Activated CD8-positive, alpha-beta memory T cell treated with anti-CD3 and anti-CD28 coated beads for 1 hour (primary cell): ENCODE measurements at regions not wholly inside any gene's neighbourhood (a gene's known extent, or its start where the extent isn't known, plus 50 kb on each side); places are given as distances from the start of the nearest gene placed in this dataset.
"Not testable (repeated sequence)": the region's sequence is repeated elsewhere in the genome, so short reads cannot be mapped to it uniquely, and the experiment has no call there.

Experiments used
- DNase-seq, 2 donors: peaks; one replicate each; pipeline ENCODE4 v3.0.0-alpha.2; 2020; ENCODE audit warnings: low read depth in 1 of 2; ENCODE audit errors: extremely low read depth in 1 of 2

DNA sequence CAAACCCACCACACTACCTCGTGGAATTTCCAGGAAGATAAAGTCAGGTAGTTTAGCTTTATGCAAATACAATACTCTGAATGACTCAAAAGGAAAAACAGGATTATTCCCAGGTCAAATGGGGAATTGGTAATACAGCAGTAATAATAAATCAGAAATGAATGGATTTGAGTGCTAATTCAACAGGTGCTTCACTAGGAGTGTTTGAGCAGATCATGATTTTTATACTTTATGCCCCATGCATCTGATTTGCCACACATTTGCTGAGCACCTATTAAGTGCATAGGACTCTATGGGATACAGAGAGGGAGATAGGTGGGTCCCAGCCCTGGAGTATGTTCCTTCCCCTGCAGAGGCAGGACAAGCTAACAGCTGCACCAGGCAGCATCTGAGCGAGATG, 381.4 kb upstream of the PODXL start:
- no peak for DNase-seq

GRCh38 chr7:131935180-131935579, 378.8 kb upstream of the PODXL start:
- no peak for DNase-seq

DNA sequence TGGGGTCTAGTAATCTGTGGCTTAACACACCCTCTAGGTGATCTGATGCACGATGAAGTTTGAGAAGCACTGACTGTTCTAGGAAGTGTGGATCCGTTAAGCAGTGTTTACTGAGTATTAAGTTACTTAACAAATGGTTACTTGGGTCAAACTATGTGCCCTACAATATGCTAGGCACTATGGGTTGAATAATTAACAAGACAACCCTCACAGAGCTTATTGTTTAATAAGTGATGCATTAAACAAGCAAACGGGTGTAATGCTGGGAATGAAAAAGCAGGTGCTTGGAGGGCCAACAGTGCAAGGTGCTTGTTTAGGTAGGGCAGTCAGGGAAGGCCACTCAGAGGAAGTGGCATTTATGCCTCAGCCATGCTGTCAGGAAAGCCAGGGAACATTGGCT, 378.0 kb upstream of the PODXL start:
- no peak for DNase-seq

GRCh38 chr7:131933751-131934289, 377.4 kb upstream of the PODXL start:
- DNase-seq, result no peak

DNA sequence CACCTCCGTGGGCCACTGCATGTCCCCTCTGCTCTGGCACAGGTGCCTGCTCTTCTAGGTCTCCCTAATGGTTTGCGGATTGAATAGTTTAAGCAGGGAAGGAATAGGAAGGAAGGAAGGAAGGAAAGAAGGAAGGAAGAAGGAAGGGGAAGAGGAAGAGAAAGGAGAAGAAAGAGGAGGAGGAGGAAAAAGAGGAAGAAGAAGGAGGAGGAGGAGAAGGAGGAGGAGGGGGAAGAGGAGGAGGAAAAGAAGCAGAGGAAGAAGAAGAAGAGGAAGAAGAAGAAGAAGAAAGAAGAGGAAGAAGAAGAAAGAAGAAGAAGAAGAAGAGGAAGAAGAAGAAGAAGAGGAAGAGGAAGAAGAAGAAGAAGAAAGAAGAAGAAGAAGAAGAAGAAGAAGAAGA, 376.8 kb upstream of the PODXL start:
- DNase-seq, result not testable (repeated sequence)

DNA sequence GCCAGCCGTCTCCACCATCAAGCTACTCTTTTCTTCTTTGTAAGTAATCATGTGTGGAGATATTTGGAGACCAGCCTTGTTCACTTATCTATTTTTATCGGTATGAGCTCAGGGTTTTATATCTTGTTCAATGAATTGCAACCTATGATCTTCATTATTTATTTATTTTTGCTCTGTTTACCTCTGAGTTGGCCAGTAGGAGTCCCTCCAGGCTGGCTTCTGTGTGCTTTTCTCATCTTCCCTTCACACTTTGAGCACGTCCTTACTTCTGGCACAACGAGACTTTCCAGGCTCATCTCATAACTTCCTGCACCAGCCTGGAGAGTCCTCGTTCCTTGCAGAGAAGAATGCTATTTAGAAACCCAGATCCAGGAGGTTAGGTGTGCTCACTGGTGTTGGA, 375.8 kb upstream of the PODXL start:
- DNase-seq, result no peak

GRCh38 chr7:131931370-131931769, 374.9 kb upstream of the PODXL start:
- no peak for DNase-seq

GRCh38 chr7:131929632-131930031, 373.2 kb upstream of the PODXL start:
- no peak for DNase-seq

DNA sequence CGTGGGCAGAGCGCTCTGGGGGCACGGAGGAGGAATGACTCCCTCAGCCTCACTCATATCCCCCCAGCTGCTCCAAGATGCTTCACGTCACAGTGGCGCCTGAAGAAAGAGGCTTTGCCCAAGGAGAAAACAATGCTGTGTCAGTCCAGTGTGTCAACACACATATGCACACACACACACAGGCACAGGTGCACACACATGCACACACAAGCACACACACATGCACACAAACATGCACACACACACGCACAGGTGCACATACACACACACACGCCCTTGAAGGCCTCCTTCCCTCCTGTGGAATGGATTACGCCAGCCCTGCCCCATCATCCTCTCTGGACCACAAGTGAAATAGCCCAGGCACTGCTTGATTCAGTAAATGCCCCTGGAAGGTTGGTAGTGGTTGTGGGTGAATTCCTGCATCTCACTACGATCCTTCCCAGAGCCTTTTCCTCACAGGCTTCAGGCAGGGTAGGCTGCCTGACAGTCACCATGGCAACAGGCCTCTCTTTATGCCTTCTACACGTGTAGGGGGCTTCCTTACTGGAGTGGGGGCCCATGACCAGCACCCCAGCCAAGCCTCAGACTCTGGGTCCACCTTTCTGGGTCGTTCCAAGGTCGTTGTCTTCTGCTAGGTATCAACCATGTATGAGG, 371.5 kb upstream of the PODXL start:
- no peak for DNase-seq

DNA sequence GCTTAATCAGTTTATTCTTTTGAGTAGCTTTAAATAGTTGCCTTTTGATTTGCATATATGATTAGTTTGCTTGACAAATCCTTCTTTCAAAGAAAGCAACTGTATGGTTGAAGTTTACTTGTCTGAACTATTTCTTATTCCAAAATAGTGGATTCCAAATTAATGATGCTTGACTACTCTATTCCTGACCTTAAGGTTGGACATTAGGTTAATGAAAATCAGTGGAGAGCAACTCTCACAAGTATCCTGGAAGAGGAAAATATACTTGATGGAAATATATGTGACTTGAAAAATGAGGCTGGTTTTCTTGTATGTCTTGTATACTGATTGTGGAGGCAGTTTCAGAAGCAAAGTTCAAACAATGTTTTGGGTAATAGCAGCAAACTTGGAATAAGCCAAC, 369.2 kb upstream of the PODXL start:
- no peak for DNase-seq

- no peak for DNase-seq
Observed at GRCh38 chr7:131924857-131925256, 368.4 kb upstream of the PODXL start.

GRCh38 chr7:131922948-131923347, 366.5 kb upstream of the PODXL start:
- not testable (repeated sequence) for DNase-seq

GRCh38 chr7:131921016-131921415, 364.6 kb upstream of the PODXL start:
- DNase-seq, result no peak

- DNase-seq, result no peak
Observed at GRCh38 chr7:131919920-131920709, 363.7 kb upstream of the PODXL start.

DNA sequence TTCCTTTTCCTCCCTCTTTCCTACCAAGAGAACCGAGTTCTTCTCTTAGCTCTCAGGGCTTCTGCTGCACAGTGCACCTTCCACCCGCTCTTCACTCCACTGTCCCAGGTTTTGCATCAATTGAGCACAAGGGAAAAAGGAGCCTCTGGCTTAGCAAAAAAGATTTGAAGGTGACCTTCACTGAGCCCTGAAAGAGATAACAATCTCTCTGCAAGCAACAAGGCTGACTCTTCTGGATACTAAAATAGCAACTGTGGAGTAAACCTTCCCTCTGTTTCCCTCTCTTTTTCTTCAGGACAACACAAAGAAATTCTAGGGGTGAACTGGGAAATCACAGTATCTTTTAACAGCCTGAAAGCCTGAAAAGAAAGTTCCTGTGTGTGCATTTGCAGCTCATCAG, 354.7 kb upstream of the PODXL start:
- no peak for DNase-seq

- no peak for DNase-seq
Observed at GRCh38 chr7:131909151-131909768, 352.8 kb upstream of the PODXL start.

DNA sequence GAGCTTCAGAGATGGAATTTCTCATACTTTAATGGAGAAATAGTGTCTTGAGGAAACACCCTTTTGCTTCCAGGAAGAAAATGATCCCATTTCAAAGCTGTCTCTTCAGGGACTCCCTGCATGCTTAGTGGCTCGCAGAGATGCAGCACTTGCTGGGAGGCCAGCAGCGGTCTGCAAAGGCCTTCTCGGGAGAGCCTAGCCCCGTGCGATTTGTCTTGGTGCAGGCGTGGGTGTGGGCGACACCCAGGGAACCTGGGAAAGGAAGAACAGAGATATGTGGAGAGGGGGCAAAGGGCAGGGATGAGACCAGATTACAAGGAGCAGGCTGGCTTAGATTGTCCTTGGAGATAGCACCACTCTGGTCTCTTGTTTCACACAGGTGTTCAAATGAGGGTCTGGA, 352.3 kb upstream of the PODXL start:
- no peak for DNase-seq

- DNase-seq, result no peak
Observed at GRCh38 chr7:131905471-131905973, 349.1 kb upstream of the PODXL start.

DNA sequence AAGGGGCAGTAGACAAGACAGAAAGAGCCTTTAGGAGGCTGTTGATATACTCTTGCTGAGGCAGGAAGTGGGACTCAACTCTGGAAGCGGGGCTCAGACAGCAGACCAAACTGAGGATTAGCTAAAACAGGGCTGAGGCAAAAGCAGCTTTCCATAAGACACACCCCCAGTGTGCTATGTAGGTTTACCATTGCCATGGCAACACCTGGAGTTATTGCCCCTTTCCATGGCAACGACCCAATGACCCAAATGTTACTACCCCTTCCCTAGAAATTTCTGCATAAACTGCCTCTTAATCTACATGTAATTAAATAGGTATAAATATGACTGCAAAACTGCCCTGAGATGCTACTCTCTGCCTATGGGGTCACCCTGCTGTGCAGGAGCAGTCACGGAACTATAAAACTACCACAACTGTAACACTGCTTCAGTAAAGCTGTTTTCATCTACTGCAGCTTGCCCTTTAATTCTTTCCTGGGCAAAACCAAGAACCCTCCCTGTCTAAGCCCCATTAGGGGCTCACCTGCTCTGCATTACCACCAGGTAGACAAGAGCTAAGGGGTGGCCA, 348.4 kb upstream of the PODXL start:
- no peak for DNase-seq

DNA sequence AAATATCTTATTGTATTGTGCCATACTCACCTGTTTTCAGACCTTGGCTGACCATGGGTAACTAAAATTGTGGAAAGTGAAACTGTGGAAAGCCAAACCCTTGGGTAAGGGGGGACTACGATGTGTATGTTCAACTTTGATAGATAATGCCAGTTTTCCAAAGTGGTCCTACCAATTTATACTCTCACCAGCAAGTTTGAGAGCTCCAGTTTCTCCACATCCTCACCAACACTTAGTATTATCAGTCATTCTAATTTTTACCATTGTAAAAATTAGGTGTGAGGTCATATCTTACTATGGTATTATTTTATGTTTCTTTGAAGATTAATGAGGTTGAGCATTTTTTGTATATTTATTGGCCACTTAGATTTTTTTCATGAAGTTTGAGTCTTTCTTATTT, 346.9 kb upstream of the PODXL start:
- no peak for DNase-seq

GRCh38 chr7:131900785-131901287, 344.4 kb upstream of the PODXL start:
- DNase-seq, result no peak
